ENCODE measurements at regions not wholly inside any gene's neighbourhood (a gene's known extent, or its start where the extent isn't known, plus 50 kb on each side); places are given as distances from the start of the nearest gene placed in this dataset.

GRCh38 chr15:81839387-81839786 is 206.4 kb downstream of the MEX3B start:
- Histone ChIP-seq H3K27me3 (ENCODE audit: insufficient read depth, low read length) (no peaks in the 10 kb centered on the region), H2AFZ (ENCODE audit: low read length) (no peak overlapping the region), H3K56ac (ENCODE audit: insufficient read length, low read depth, low read length) (no peak overlapping the region), H3K4ac (ENCODE audit: low read depth, low read length) (no peak overlapping the region), H2BK5ac (ENCODE audit: insufficient read length, low read length) (no peak overlapping the region), H4K91ac (ENCODE audit: insufficient read length, low read depth, low read length) (no peak overlapping the region), H3K9ac (ENCODE audit: extremely low read depth, insufficient read length, low read length) (no peak overlapping the region), H3K79me1 (ENCODE audit: insufficient read depth, low read depth, low read length, poor library complexity, severe bottlenecking) (peaks cover 3% of the 10 kb centered on the region), H2BK120ac (ENCODE audit: low read depth, low read length, poor library complexity, severe bottlenecking) (no peak overlapping the region), H2BK12ac (ENCODE audit: insufficient read length, low read depth, low read length) (no peak overlapping the region), H3K23me2 (ENCODE audit: insufficient read length, low read depth, low read length, poor library complexity, severe bottlenecking) (no peaks in the 10 kb centered on the region), H4K8ac (replicated peaks; ENCODE audit: insufficient read length, low read depth, low read length) (no peak overlapping the region), H2BK20ac (ENCODE audit: low read depth, low read length, poor library complexity, severe bottlenecking) (no peak overlapping the region), H3K9me3 (ENCODE audit: control insufficient read depth, low read depth, low read length) (no peaks in the 10 kb centered on the region), H2BK15ac (ENCODE audit: low read depth, low read length) (no peak overlapping the region), H3K23ac (ENCODE audit: insufficient read length, low read depth, low read length) (no peak overlapping the region), H3K79me2 (ENCODE audit: insufficient read depth, low read length) (0 out of 2 replicates have a peak, but pooled peaks cover 2% of the 10 kb centered on the region), H3K4me2 (ENCODE audit: insufficient read depth, insufficient read length, low read length) (no peak overlapping the region), H3K4me1 (ENCODE audit: insufficient read depth, low read length) (no peaks in the 10 kb centered on the region), H4K20me1 (ENCODE audit: control insufficient read depth, insufficient read depth, insufficient read length) (no peaks in the 10 kb centered on the region), H3K27ac (ENCODE audit: insufficient read length, low read depth, low read length) (no peak overlapping the region), H3K14ac (ENCODE audit: insufficient read depth, low read length) (no peak overlapping the region), H4K5ac (ENCODE audit: insufficient read length, low read depth, low read length) (no peak overlapping the region), H3K18ac (ENCODE audit: insufficient read length, low read depth, low read length) (no peak overlapping the region), H3T11ph (ENCODE audit: low read length) (no peak overlapping the region), H2AK5ac (ENCODE audit: insufficient read length, low read length) (no peak overlapping the region)
- no peak for DNase-seq
- Mint-ChIP-seq H3K36me3 (ENCODE audit: insufficient read depth in 1 of 3, low read depth in 3 of 3) (no peaks in the 10 kb centered on the region), H3K4me1 (0 out of 4 replicates have a peak, but pooled peaks cover 3% of the 10 kb centered on the region in 2 experiments), H3K27ac (no peak overlapping the region), H3K4me3 (no peak overlapping the region), H3K27me3 (ENCODE audit: low read depth) (no peaks in the 10 kb centered on the region), H3K9me3 (no peaks in the 10 kb centered on the region)
- TF ChIP-seq CTCF (conservative IDR thresholded peaks at IDR 0.05): no peak
- WGBS (ENCODE audit: extremely low coverage, insufficient read length, low lambda C conversion rate): no CpG with 5 or more reads among the region's 2 CpGs

Data from H9 (cell line).